Neural crest cell (in vitro differentiated cells): ENCODE measurements at regions not wholly inside any gene's neighbourhood (a gene's known extent, or its start where the extent isn't known, plus 50 kb on each side); places are given as distances from the start of the nearest gene placed in this dataset.

Source experiments
- DNase-seq: peaks from one replicate; pipeline ENCODE4 v3.0.0; 2021; ENCODE audit warnings: low read depth, mixed read lengths, low spot score
- H3K27ac Mint-ChIP-seq: one replicate; pipeline ENCODE4 v1.8.0; 2021; ENCODE audit warnings: mild to moderate bottlenecking, mixed read lengths; ENCODE audit not compliant: unreplicated experiment
- H3K27me3 Mint-ChIP-seq: 2 replicates; pipeline ENCODE4 v1.8.0; 2021; ENCODE audit warnings: low read depth, mild to moderate bottlenecking, mixed read lengths
- H3K36me3 Mint-ChIP-seq: 2 replicates; pipeline ENCODE4 v1.8.0; 2021; ENCODE audit warnings: low read depth, mild to moderate bottlenecking, mixed read lengths
- H3K4me1 Mint-ChIP-seq: 2 replicates; pipeline ENCODE4 v1.8.0; 2021; ENCODE audit warnings: mixed read lengths
- H3K4me3 Mint-ChIP-seq: one replicate; pipeline ENCODE4 v1.8.0; 2021; ENCODE audit warnings: mild to moderate bottlenecking, mixed read lengths
- H3K9me3 Mint-ChIP-seq: 2 replicates; pipeline ENCODE4 v1.8.0; 2021; ENCODE audit warnings: mixed read lengths
- TF ChIP-seq, protein P1 (sequence below): fragments of 200-600 bp; sonication (generic); conservative IDR thresholded peaks from 2 replicates; pipeline ENCODE4 v1.5.0; 2021; ENCODE audit warnings: antibody characterized with exemption, mild to moderate bottlenecking

- H3K27me3 Mint-ChIP-seq, result no peaks in the 10 kb centered on the region
- no peak overlapping the region for H3K27ac Mint-ChIP-seq
- TF ChIP-seq, protein P1, sequence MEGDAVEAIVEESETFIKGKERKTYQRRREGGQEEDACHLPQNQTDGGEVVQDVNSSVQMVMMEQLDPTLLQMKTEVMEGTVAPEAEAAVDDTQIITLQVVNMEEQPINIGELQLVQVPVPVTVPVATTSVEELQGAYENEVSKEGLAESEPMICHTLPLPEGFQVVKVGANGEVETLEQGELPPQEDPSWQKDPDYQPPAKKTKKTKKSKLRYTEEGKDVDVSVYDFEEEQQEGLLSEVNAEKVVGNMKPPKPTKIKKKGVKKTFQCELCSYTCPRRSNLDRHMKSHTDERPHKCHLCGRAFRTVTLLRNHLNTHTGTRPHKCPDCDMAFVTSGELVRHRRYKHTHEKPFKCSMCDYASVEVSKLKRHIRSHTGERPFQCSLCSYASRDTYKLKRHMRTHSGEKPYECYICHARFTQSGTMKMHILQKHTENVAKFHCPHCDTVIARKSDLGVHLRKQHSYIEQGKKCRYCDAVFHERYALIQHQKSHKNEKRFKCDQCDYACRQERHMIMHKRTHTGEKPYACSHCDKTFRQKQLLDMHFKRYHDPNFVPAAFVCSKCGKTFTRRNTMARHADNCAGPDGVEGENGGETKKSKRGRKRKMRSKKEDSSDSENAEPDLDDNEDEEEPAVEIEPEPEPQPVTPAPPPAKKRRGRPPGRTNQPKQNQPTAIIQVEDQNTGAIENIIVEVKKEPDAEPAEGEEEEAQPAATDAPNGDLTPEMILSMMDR, result no peak
- no peak overlapping the region for H3K4me3 Mint-ChIP-seq
- H3K36me3 Mint-ChIP-seq, result no peaks in the 10 kb centered on the region
- no peaks in the 10 kb centered on the region for H3K9me3 Mint-ChIP-seq
- DNase-seq, result no peak
- H3K4me1 Mint-ChIP-seq, result peaks cover 6% of the 10 kb centered on the region
Measured at GRCh38 chr3:82413171-82413570, 651.7 kb upstream of the GBE1 start.

- H3K4me1 Mint-ChIP-seq, result no peaks in the 10 kb centered on the region
- no peaks in the 10 kb centered on the region for H3K27me3 Mint-ChIP-seq
- no peak overlapping the region for H3K27ac Mint-ChIP-seq
- no peaks in the 10 kb centered on the region for H3K36me3 Mint-ChIP-seq
- DNase-seq, result no peak
- TF ChIP-seq, protein P1, result no peak
- H3K9me3 Mint-ChIP-seq, result no peaks in the 10 kb centered on the region
- no peak overlapping the region for H3K4me3 Mint-ChIP-seq
Measured at GRCh38 chr3:82410366-82410765, 648.9 kb upstream of the GBE1 start.

- no peak overlapping the region for H3K4me3 Mint-ChIP-seq
- no peaks in the 10 kb centered on the region for H3K9me3 Mint-ChIP-seq
- no peak overlapping the region for H3K27ac Mint-ChIP-seq
- H3K36me3 Mint-ChIP-seq, result no peaks in the 10 kb centered on the region
- no peaks in the 10 kb centered on the region for H3K27me3 Mint-ChIP-seq
- no peak for DNase-seq
- H3K4me1 Mint-ChIP-seq, result no peaks in the 10 kb centered on the region
- TF ChIP-seq, protein P1, result no peak
Measured at GRCh38 chr3:82409842-82410241, 648.4 kb upstream of the GBE1 start.

DNA sequence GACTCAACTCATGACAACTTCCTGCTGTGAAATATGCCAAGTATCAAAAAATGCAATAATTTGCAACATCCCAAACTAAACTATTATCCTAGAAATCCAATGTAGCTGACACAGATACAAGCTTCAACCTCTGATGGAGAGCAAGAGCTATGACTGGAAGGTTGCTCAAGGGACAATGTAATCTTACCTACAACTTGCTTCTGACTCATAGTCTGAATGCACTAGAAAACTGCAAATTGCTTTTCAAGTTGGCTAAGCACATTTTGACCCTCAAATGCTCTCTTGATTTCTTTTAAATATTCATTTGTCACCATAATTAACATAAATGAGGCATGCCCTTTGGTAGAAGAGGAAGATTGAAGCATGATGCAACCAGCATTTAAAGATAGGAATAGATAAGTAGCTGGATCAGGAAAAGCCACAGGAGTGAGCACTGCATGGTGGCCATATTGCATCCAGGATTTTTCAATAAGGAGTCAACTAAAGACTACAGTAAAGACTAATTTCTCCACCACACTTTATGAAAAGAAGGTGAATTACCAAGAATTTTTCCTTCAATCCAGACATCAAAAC lies 630.8 kb upstream of the GBE1 start:
- no peaks in the 10 kb centered on the region for H3K4me1 Mint-ChIP-seq
- no peak for DNase-seq
- H3K9me3 Mint-ChIP-seq, result peaks cover 7% of the 10 kb centered on the region
- H3K4me3 Mint-ChIP-seq, result no peak overlapping the region
- H3K27me3 Mint-ChIP-seq, result no peaks in the 10 kb centered on the region
- peaks cover 2% of the 10 kb centered on the region for H3K36me3 Mint-ChIP-seq
- TF ChIP-seq, protein P1, result no peak
- H3K27ac Mint-ChIP-seq, result no peak overlapping the region

DNA sequence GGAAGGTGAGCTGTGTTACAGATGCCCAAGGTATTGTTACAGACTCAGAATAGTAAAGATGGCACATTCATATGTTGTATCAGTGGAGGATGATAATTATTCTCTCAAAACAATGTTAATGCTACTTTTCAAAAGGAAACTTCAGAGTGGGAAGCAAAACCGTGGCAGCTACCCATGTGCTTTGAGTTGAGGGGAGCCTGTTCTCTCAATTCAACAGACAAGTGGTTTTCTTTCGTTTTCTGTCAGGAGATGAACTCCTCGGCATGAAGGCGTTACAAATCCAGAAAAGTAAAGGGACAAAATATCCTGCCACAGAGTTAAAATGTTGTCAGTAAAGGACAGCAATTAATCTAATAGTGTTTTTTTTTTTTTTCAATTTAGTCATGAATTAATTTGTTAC lies 629.4 kb upstream of the GBE1 start:
- H3K4me1 Mint-ChIP-seq, result no peaks in the 10 kb centered on the region
- no peak overlapping the region for H3K27ac Mint-ChIP-seq
- TF ChIP-seq, protein P1, result no peak
- H3K27me3 Mint-ChIP-seq, result no peaks in the 10 kb centered on the region
- peaks cover 2% of the 10 kb centered on the region for H3K36me3 Mint-ChIP-seq
- DNase-seq, result no peak
- H3K9me3 Mint-ChIP-seq, result peaks cover 7% of the 10 kb centered on the region
- H3K4me3 Mint-ChIP-seq, result no peak overlapping the region
